ENCODE measurements at regions not wholly inside any gene's neighbourhood (a gene's known extent, or its start where the extent isn't known, plus 50 kb on each side); places are given as distances from the start of the nearest gene placed in this dataset.

DNA sequence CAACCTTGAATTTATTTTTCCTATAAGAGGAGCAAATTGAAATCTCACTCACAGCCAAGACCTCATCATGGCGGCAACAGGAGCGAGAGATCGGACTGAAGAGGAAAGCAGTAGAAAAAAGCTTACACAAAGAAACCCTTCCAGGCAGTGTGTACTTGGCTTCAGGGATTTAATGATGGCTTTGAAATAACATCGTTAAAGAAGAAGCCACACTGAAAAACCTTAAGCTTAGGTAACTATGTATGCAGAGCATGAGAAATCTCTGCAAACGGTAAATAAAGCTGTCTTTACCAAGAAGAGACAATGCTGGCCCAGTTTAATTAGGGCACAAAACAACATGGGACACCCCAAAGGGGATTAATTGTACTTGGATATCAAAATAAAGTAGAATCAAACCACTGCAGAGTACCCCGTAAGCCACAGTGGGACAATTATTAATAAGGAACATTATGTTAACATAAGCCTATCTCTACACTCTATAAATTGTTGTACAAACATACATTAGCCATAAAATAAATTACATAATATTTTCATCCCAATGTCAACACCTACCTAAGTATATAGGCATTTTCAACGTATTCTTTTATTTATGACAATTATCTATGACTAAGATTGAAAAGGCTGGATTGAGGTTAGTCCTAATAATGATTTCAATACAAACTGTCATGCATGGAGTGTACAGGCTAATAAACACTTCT lies 360.2 kb upstream of the CHRM3 start:
- Histone ChIP-seq H3K36me3 (ENCODE audit: control insufficient read depth in 2 of 2, extremely low read depth in 1 of 2, insufficient read depth in 2 of 2, low read length in 2 of 2) (no peaks in the 10 kb centered on the region), H3K27me3 (ENCODE audit: control insufficient read depth in 2 of 2, insufficient read depth in 2 of 2, low read length in 2 of 2) (no peaks in the 10 kb centered on the region), H3K79me2 (ENCODE audit: control insufficient read depth, insufficient read depth, low read length) (no peaks in the 10 kb centered on the region), H3K9ac (replicated peaks; ENCODE audit: extremely low read depth, insufficient read depth, low read length) (no peak overlapping the region), H3K9me1 (replicated peaks; ENCODE audit: control insufficient read depth, extremely low read depth, insufficient read depth, low read length) (no peaks in the 10 kb centered on the region), H3K4me2 (ENCODE audit: insufficient read depth, low read length) (no peak overlapping the region), H2AFZ (ENCODE audit: low read depth, low read length) (no peak overlapping the region), H3K9me3 (replicated peaks; ENCODE audit: control insufficient read depth, insufficient read depth, low read length) (no peaks in the 10 kb centered on the region), H4K20me1 (replicated peaks; ENCODE audit: control insufficient read depth, extremely low read depth, insufficient read depth, low read length) (no peaks in the 10 kb centered on the region), H3K27ac (ENCODE audit: insufficient read depth, low read depth, low read length) (no peak overlapping the region), H3K4me1 (ENCODE audit: control insufficient read depth, extremely low read depth, insufficient read depth, low read length) (no peaks in the 10 kb centered on the region), H3K4me3 (replicated peaks in 1 of 3; ENCODE audit: insufficient read depth in 1 of 3, low read depth in 1 of 3, low read length in 3 of 3) (no peak overlapping the region)
- BruUV-seq (replicated peaks): no TSS peak
- intact Hi-C loops (cut with micrococcal nuclease) (no loop called here), dilution Hi-C loops (cut with MboI; ENCODE audit: extremely low pct_ligation_motif_present, low sequenced_read_pairs) (no loop called here)
- no peak for FAIRE-seq
- POLR2A ChIA-PET: no interaction called here
- CTCF ChIA-PET: no interaction called here
- DNase-seq (ENCODE audit: low read depth, low spot score): no peak
- TF ChIP-seq JUN (IDR thresholded peaks at IDR 0.05; ENCODE audit: borderline replicate concordance, insufficient read depth, insufficient read length, low read depth): no peak
- TF ChIP-seq, protein P1, sequence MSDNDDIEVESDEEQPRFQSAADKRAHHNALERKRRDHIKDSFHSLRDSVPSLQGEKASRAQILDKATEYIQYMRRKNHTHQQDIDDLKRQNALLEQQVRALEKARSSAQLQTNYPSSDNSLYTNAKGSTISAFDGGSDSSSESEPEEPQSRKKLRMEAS (IDR thresholded peaks at IDR 0.05; ENCODE audit: insufficient read depth, insufficient read length): no peak
- TF ChIP-seq FOS (IDR thresholded peaks at IDR 0.05; ENCODE audit: borderline replicate concordance, insufficient read depth, low read length): no peak
- TF ChIP-seq EZH2 (IDR thresholded peaks at IDR 0.05; ENCODE audit: borderline replicate concordance, low read depth, low read length, severe bottlenecking): no peak
- no peak for TF ChIP-seq POLR2A (IDR thresholded peaks at IDR 0.05; ENCODE audit: low read depth, low read length)
- TF ChIP-seq POLR2AphosphoS5 (IDR thresholded peaks at IDR 0.05; ENCODE audit: insufficient read depth, low read depth, low read length): no peak
- no peak for TF ChIP-seq MYC (IDR thresholded peaks at IDR 0.05; ENCODE audit: low read depth, low read length)
- TF ChIP-seq, protein P2, sequence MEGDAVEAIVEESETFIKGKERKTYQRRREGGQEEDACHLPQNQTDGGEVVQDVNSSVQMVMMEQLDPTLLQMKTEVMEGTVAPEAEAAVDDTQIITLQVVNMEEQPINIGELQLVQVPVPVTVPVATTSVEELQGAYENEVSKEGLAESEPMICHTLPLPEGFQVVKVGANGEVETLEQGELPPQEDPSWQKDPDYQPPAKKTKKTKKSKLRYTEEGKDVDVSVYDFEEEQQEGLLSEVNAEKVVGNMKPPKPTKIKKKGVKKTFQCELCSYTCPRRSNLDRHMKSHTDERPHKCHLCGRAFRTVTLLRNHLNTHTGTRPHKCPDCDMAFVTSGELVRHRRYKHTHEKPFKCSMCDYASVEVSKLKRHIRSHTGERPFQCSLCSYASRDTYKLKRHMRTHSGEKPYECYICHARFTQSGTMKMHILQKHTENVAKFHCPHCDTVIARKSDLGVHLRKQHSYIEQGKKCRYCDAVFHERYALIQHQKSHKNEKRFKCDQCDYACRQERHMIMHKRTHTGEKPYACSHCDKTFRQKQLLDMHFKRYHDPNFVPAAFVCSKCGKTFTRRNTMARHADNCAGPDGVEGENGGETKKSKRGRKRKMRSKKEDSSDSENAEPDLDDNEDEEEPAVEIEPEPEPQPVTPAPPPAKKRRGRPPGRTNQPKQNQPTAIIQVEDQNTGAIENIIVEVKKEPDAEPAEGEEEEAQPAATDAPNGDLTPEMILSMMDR (IDR thresholded peaks at IDR 0.05; ENCODE audit: extremely low read depth in 1 of 2, insufficient read depth in 1 of 2, low read depth in 1 of 2, low read length in 2 of 2): no peak
- no peak for TF ChIP-seq GATA2 (IDR thresholded peaks at IDR 0.05; ENCODE audit: insufficient read depth, insufficient read length, low read depth, low read length)

Data from endothelial cell of umbilical vein (primary cell).